ENCODE measurements at regions not wholly inside any gene's neighbourhood (a gene's known extent, or its start where the extent isn't known, plus 50 kb on each side); places are given as distances from the start of the nearest gene placed in this dataset.

DNA sequence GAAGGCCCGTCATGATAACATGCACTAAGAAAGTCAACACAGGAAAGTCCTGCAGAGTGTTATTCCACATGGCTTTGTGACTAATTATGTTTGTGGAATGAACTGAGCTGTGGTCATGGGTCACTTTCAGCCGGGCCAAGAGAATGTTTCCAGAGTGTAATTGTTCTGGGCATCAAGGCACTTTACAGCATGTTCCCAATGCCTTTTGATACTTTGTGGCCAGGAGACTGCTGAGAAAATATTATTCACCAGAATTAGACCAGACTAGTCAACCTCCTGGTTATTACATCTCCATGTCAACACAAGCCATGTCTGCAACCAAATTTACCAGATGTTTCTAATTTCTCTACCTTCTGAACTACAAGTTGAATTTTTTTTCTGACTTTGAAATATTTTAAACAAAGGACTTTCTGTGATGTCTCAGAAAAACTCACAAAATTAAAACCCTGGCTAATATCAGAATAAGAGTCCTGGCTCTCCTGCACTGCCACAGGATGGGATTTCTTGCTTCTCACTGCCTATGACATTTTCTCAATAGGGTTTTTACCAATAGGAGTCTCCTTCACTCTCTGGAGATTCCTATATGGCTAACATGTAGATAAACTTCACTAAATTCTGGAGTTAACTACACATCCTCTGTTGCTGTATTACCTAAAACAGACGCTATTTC is 90.6 kb upstream of the WDR75 start:
- no peak for TF ChIP-seq POLR2A (IDR thresholded peaks at IDR 0.05)
- TF ChIP-seq, protein P1, sequence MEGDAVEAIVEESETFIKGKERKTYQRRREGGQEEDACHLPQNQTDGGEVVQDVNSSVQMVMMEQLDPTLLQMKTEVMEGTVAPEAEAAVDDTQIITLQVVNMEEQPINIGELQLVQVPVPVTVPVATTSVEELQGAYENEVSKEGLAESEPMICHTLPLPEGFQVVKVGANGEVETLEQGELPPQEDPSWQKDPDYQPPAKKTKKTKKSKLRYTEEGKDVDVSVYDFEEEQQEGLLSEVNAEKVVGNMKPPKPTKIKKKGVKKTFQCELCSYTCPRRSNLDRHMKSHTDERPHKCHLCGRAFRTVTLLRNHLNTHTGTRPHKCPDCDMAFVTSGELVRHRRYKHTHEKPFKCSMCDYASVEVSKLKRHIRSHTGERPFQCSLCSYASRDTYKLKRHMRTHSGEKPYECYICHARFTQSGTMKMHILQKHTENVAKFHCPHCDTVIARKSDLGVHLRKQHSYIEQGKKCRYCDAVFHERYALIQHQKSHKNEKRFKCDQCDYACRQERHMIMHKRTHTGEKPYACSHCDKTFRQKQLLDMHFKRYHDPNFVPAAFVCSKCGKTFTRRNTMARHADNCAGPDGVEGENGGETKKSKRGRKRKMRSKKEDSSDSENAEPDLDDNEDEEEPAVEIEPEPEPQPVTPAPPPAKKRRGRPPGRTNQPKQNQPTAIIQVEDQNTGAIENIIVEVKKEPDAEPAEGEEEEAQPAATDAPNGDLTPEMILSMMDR (IDR thresholded peaks at IDR 0.05), result no peak
